PC-3 (cell line): ENCODE measurements at regions not wholly inside any gene's neighbourhood (a gene's known extent, or its start where the extent isn't known, plus 50 kb on each side); places are given as distances from the start of the nearest gene placed in this dataset.

Experiments used
- ATAC-seq: fragments of 200-7000 bp; cut with Tn5 transposase; 2 replicates; pipeline ENCODE4 v1.9.1; 2020; ENCODE audit warnings: mild to moderate bottlenecking, moderate library complexity
- BruUV-seq: library from RNA; stranded (reverse); fragments of 400-500 nt; replicated peaks from 2 replicates; lab custom pipeline; 2021; lab: Mats Ljungman, UMichigan
- CTCF ChIA-PET: fragments of 300-600 bp; sonication (Branson Sonifier 250); formaldehyde crosslinking; loops from one replicate; lab custom pipeline; 2022; ENCODE audit warnings: antibody characterized with exemption; lab: Charles Lee
- POLR2A ChIA-PET: fragments of 300-600 bp; sonication (Branson Sonifier 250); formaldehyde crosslinking; loops from one replicate; lab custom pipeline; 2022; ENCODE audit warnings: antibody characterized with exemption; ENCODE audit not compliant: unreplicated experiment; lab: Charles Lee
- DNase-seq: peaks from one replicate; pipeline ENCODE4 v3.0.0-alpha.2; 2015
- H2AFZ ChIP-seq: fragments of 300-600 bp; sonication (generic); 2 replicates; pipeline ENCODE4 v1.6.0; 2016; ENCODE audit warnings: antibody characterized with exemption, low read length
- H3F3A ChIP-seq: fragments of 300-600 bp; sonication (generic); one replicate; pipeline ENCODE4 v1.6.0; 2017; ENCODE audit warnings: antibody characterized with exemption, low read length, control low read depth, mild to moderate bottlenecking; ENCODE audit not compliant: unreplicated experiment
- H3K27ac ChIP-seq: fragments of 300-600 bp; sonication (generic); 2 replicates; pipeline ENCODE4 v1.5.1; 2016; ENCODE audit warnings: mild to moderate bottlenecking, low read length
- H3K27me3 ChIP-seq: fragments of 300-600 bp; sonication (generic); 2 replicates; pipeline ENCODE4 v1.6.1; 2016; ENCODE audit warnings: low read length, mixed read lengths
- H3K36me3 ChIP-seq: fragments of 300-600 bp; sonication (generic); 2 replicates; pipeline ENCODE4 v1.6.1; 2016; ENCODE audit warnings: low read depth, mixed run types, low read length, mixed read lengths
- H3K4me1 ChIP-seq: fragments of 300-600 bp; sonication (generic); 2 replicates; pipeline ENCODE4 v1.5.1; 2016; ENCODE audit warnings: low read length; ENCODE audit not compliant: insufficient read depth
- H3K4me2 ChIP-seq: fragments of 300-600 bp; sonication (generic); 2 replicates; pipeline ENCODE4 v1.6.0; 2016; ENCODE audit warnings: low read length
- H3K4me3 ChIP-seq: fragments of 300-600 bp; sonication (generic); 2 replicates; pipeline ENCODE4 v1.5.1; 2016; ENCODE audit warnings: mild to moderate bottlenecking, low read length, mixed read lengths
- H3K79me2 ChIP-seq: fragments of 300-600 bp; sonication (generic); 2 replicates; pipeline ENCODE4 v1.6.1; 2017; ENCODE audit warnings: low read length, mixed read lengths
- H3K9ac ChIP-seq: fragments of 300-600 bp; sonication (generic); 2 replicates; pipeline ENCODE4 v1.6.0; 2016; ENCODE audit warnings: mild to moderate bottlenecking, low read length
- H3K9me2 ChIP-seq: fragments of 300-600 bp; sonication (generic); replicated peaks from 2 replicates; pipeline ENCODE4 v1.6.1; 2016; ENCODE audit warnings: mixed run types, low read length, mixed read lengths
- H3K9me3 ChIP-seq: fragments of 300-600 bp; sonication (generic); 2 replicates; pipeline ENCODE4 v1.6.1; 2016; ENCODE audit warnings: low read length, mixed read lengths
- H4K20me1 ChIP-seq: fragments of 300-600 bp; sonication (generic); 2 replicates; pipeline ENCODE4 v1.6.1; 2016; ENCODE audit warnings: low read length, mixed read lengths
- CTCF ChIP-seq: fragments of 300-600 bp; sonication (generic); conservative IDR thresholded peaks from 2 replicates; pipeline ENCODE4 v1.5.1; 2017; ENCODE audit warnings: antibody characterized with exemption, low read depth, mild to moderate bottlenecking, low read length
- EZH2 ChIP-seq: fragments of 300-600 bp; sonication (generic); IDR thresholded peaks from one replicate; pipeline ENCODE4 v1.6.1; 2017; ENCODE audit warnings: antibody characterized with exemption, mild to moderate bottlenecking, low read length; ENCODE audit not compliant: unreplicated experiment
- EZH2phosphoT487 ChIP-seq: fragments of 300-600 bp; sonication (generic); IDR thresholded peaks from 2 replicates; pipeline ENCODE4 v1.6.1; 2018; ENCODE audit warnings: mild to moderate bottlenecking, antibody characterized with exemption, low read length, borderline replicate concordance
- intact Hi-C: fragments of 100-400 bp; cut with micrococcal nuclease; formaldehyde crosslinking; loops from 2 replicates; pipeline ENCODE4 v1.9.0; 2023

- 0 out of 2 replicates have a peak, but pooled peaks have one; percentile 28 for TF ChIP-seq CTCF
- no peak for TF ChIP-seq EZH2
- TF ChIP-seq EZH2phosphoT487 = no peak
- no peaks in the 10 kb centered on the region for H3K27me3 ChIP-seq
- H3F3A ChIP-seq = no peaks in the 10 kb centered on the region
- no peak overlapping the region for H3K9ac ChIP-seq
- H3K79me2 ChIP-seq = no peaks in the 10 kb centered on the region
- H3K9me2 ChIP-seq = no peaks in the 10 kb centered on the region
- no peaks in the 10 kb centered on the region for H3K36me3 ChIP-seq
- DNase-seq (peak; percentile 32), ATAC-seq (no peak)
- no peaks in the 10 kb centered on the region for H3K9me3 ChIP-seq
- H2AFZ ChIP-seq = no peak overlapping the region
- BruUV-seq = no TSS peak
- no peak overlapping the region for H3K4me3 ChIP-seq
- H4K20me1 ChIP-seq = no peaks in the 10 kb centered on the region
- ChIA-PET CTCF (no interaction called here), POLR2A (no interaction called here)
- no peak overlapping the region for H3K27ac ChIP-seq
- no peak overlapping the region for H3K4me2 ChIP-seq
- H3K4me1 ChIP-seq = no peaks in the 10 kb centered on the region
- intact Hi-C loops = no loop called here
These were observed 585.3 kb upstream of the CCNG1 start for GRCh38 chr5:162852134-162852533.

GRCh38 chr5:162858770-162859169, 578.6 kb upstream of the CCNG1 start:
- Histone ChIP-seq H3K9me3 (peaks cover 9% of the 10 kb centered on the region), H3K79me2 (no peaks in the 10 kb centered on the region), H3K4me2 (no peak overlapping the region), H3K4me3 (no peak overlapping the region), H3K27me3 (no peaks in the 10 kb centered on the region), H4K20me1 (no peaks in the 10 kb centered on the region), H3K36me3 (no peaks in the 10 kb centered on the region), H3K4me1 (no peaks in the 10 kb centered on the region), H3K9ac (no peak overlapping the region), H3K27ac (no peak overlapping the region), H2AFZ (no peak overlapping the region), H3K9me2 (no peaks in the 10 kb centered on the region), H3F3A (no peaks in the 10 kb centered on the region)
- DNase-seq (no peak), ATAC-seq (no peak)
- no TSS peak for BruUV-seq
- POLR2A ChIA-PET = no interaction called here
- CTCF ChIA-PET = no interaction called here
- intact Hi-C loops = no loop called here
- TF ChIP-seq EZH2 (no peak), EZH2phosphoT487 (no peak), CTCF (no peak)

GRCh38 chr5:162870966-162871365, 566.4 kb upstream of the CCNG1 start:
- no peak overlapping the region for H3K4me3 ChIP-seq
- ATAC-seq (no peak), DNase-seq (no peak)
- no peaks in the 10 kb centered on the region for H3K79me2 ChIP-seq
- H3K9me2 ChIP-seq = 0 out of 2 replicates have a peak, but pooled peaks cover 3% of the 10 kb centered on the region
- no peaks in the 10 kb centered on the region; the same call in 1 of the 2 replicates for H3K9me3 ChIP-seq
- CTCF ChIA-PET = no interaction called here
- no peaks in the 10 kb centered on the region for H4K20me1 ChIP-seq
- no peaks in the 10 kb centered on the region for H3K4me1 ChIP-seq
- H3K27me3 ChIP-seq = no peaks in the 10 kb centered on the region
- no peak overlapping the region for H3K27ac ChIP-seq
- no peaks in the 10 kb centered on the region for H3F3A ChIP-seq
- TF ChIP-seq CTCF = no peak
- no peak for TF ChIP-seq EZH2
- TF ChIP-seq EZH2phosphoT487 = no peak
- no peaks in the 10 kb centered on the region for H3K36me3 ChIP-seq
- H3K4me2 ChIP-seq = no peak overlapping the region
- intact Hi-C loops = no loop called here
- H2AFZ ChIP-seq = no peak overlapping the region
- no TSS peak for BruUV-seq
- no peak overlapping the region for H3K9ac ChIP-seq
- POLR2A ChIA-PET = no interaction called here
